Dendritic cell treated with granulocyte-macrophage colony-stimulating factor and Interleukin-4, amounts not matched to agents 40 ng/mL and 50 ng/mL, for 4 days (primary cell): ENCODE measurements at regions not wholly inside any gene's neighbourhood (a gene's known extent, or its start where the extent isn't known, plus 50 kb on each side); places are given as distances from the start of the nearest gene placed in this dataset.

Experiments
- H3K27ac Mint-ChIP-seq: one replicate; pipeline ENCODE4 v1.8.0; 2022; ENCODE audit warnings: mild to moderate bottlenecking, mixed read lengths
- H3K27me3 Mint-ChIP-seq: one replicate; pipeline ENCODE4 v1.8.0; 2022; ENCODE audit warnings: mild to moderate bottlenecking, mixed read lengths
- H3K36me3 Mint-ChIP-seq: one replicate; pipeline ENCODE4 v1.8.0; 2022; ENCODE audit warnings: low read depth, mixed read lengths
- H3K4me1 Mint-ChIP-seq: one replicate; pipeline ENCODE4 v1.8.0; 2022; ENCODE audit warnings: low read depth, mixed read lengths
- H3K4me3 Mint-ChIP-seq: one replicate; pipeline ENCODE4 v1.8.0; 2022; ENCODE audit warnings: mild to moderate bottlenecking, moderate library complexity, mixed read lengths
- H3K9me3 Mint-ChIP-seq: one replicate; pipeline ENCODE4 v1.8.0; 2022; ENCODE audit warnings: mixed read lengths
- intact Hi-C: fragments of 100-400 bp; cut with micrococcal nuclease; formaldehyde crosslinking; loops from one replicate; pipeline ENCODE4 v1.15.0; 2022

DNA sequence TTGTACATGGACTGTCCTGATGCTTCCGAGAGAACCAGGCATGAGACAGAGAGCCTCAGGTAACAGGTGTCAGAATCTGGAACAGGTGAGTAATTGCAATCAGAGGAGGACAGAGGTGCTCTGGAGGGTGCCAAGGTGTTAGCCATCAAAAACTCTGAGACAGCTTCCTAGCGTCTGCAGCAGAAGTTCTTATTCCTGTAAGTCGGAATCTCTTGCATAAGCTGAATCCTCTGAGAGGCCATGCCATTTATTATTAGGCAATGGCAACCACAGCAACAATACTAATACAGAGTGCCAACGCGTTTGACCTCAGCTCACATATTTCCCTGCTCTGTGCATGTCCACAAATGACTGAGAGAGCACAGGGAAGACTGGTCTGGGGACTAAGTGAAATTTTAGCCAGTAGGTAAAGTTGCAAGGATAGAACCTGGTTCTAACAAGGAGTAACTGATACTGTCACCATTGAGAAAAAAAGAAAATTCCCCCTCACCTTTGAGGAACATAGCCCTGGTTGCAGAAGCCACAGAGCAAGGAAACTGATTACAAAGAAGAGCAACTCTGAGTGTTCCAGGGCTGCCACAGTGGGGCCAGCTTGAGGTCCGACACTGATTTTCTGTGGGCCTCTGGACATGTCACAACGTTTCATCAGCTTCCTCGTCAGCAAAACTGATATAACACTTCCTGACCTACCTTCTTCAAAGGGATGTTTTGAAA, 55.1 kb upstream of the ACSL3 start:
- Mint-ChIP-seq H3K36me3 (no peaks in the 10 kb centered on the region), H3K4me1 (peaks cover 30% of the 10 kb centered on the region), H3K27me3 (no peaks in the 10 kb centered on the region), H3K27ac (peak overlapping the region; percentile 67), H3K4me3 (no peak overlapping the region), H3K9me3 (no peaks in the 10 kb centered on the region)
- intact Hi-C loops = loop anchor here (5.0 kb wide), 2 partner anchors 37 to 98 kb away; no protein-coding TSS in a partner anchor

DNA sequence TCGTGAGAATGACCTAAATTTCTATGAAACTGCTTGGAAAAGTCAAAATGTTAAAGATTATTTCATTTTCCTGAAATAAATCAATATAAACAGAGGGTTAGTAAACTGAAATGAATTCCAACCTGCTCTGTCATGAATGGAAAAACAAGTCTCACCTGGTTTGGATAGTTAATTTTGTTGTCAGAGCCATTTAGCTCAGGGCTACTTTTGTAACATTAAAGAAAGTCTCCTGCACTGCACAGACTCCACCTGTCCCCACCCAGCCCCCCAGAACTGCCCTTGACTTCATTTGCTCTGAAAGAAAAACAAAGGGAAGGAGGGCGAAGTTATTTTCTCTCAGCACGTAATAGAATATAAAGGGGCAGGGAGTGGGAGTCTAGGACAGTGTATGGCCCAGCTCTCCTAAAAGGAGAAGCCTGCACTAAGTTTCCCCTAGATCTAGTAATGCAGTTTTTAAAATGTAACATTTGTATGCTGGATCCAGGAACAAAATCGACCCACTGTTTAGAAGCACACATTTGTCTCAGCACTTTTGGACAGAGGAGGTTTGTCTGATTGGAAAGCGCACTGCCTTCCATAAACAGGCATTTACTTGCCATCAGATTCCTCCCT, 54.2 kb upstream of the ACSL3 start:
- H3K27me3 Mint-ChIP-seq = no peaks in the 10 kb centered on the region
- no peak overlapping the region for H3K27ac Mint-ChIP-seq
- H3K36me3 Mint-ChIP-seq = no peaks in the 10 kb centered on the region
- no peak overlapping the region for H3K4me3 Mint-ChIP-seq
- H3K4me1 Mint-ChIP-seq = peaks cover 31% of the 10 kb centered on the region
- intact Hi-C loops = loop anchor here (5.0 kb wide), 2 partner anchors 36 to 99 kb away; no protein-coding TSS in a partner anchor
- H3K9me3 Mint-ChIP-seq = no peaks in the 10 kb centered on the region

DNA sequence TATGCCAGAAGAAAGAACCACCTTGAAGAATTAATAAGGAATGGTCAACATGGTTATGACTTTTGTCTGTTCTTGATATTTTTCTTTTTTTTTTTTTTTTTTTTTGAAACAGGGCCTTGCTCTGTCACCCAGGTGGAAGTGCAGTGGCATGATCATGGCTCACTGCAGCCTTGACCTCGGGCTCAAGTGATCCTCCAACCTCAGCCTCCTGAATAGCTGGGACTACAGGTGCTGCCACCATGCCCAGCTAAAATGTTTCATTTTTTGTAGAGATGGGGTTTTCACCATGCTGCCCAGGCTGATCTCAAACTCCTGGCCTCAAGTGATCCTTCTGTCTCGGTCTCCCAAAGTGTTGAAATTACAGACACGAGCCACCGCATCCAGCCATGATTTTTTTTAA, 53.4 kb upstream of the ACSL3 start:
- no peaks in the 10 kb centered on the region for H3K27me3 Mint-ChIP-seq
- peaks cover 36% of the 10 kb centered on the region for H3K4me1 Mint-ChIP-seq
- no peak overlapping the region for H3K4me3 Mint-ChIP-seq
- H3K36me3 Mint-ChIP-seq = no peaks in the 10 kb centered on the region
- intact Hi-C loops = loop anchor here (5.0 kb wide), 2 partner anchors 35 to 100 kb away; no protein-coding TSS in a partner anchor
- H3K27ac Mint-ChIP-seq = no peak overlapping the region
- H3K9me3 Mint-ChIP-seq = no peaks in the 10 kb centered on the region

- no peak overlapping the region for H3K4me3 Mint-ChIP-seq
- no peaks in the 10 kb centered on the region for H3K36me3 Mint-ChIP-seq
- no peak overlapping the region for H3K27ac Mint-ChIP-seq
- H3K4me1 Mint-ChIP-seq = peaks cover 42% of the 10 kb centered on the region
- intact Hi-C loops = loop anchor here (5.0 kb wide), 2 partner anchors 33 to 102 kb away; no protein-coding TSS in a partner anchor
- H3K27me3 Mint-ChIP-seq = no peaks in the 10 kb centered on the region
- no peaks in the 10 kb centered on the region for H3K9me3 Mint-ChIP-seq
Measured at GRCh38 chr2:222809582-222809981, 51.3 kb upstream of the ACSL3 start.

- Mint-ChIP-seq H3K27ac (no peak overlapping the region), H3K27me3 (no peaks in the 10 kb centered on the region), H3K4me1 (peaks cover 42% of the 10 kb centered on the region), H3K9me3 (no peaks in the 10 kb centered on the region), H3K4me3 (no peak overlapping the region), H3K36me3 (no peaks in the 10 kb centered on the region)
- intact Hi-C loops = no loop called here
Measured at GRCh38 chr2:222810044-222810443, 50.8 kb upstream of the ACSL3 start.
